Liver (tissue), 8 donors: ENCODE measurements at regions not wholly inside any gene's neighbourhood (a gene's known extent, or its start where the extent isn't known, plus 50 kb on each side); places are given as distances from the start of the nearest gene placed in this dataset.

ENCODE experiments used
- DNase-seq: peaks from one replicate; pipeline ENCODE4 v3.0.0-alpha.2; 2017; ENCODE audit warnings: low spot score
- H3K27ac ChIP-seq, 2 donors: one replicate each; pipeline ENCODE4 v1.7.0; 2013; ENCODE audit warnings: inconsistent platforms in 2 of 2, low read length in 2 of 2, control low read depth in 1 of 2, low read depth in 1 of 2, mild to moderate bottlenecking in 1 of 2
- H3K27me3 ChIP-seq, 4 donors: one replicate each; pipeline versions ENCODE4 v1.6.1 to v1.7.0; 2013; ENCODE audit warnings: low read length in 3 of 4, inconsistent platforms in 1 of 4, mild to moderate bottlenecking in 1 of 4, moderate library complexity in 1 of 4; ENCODE audit not compliant: control insufficient read depth in 4 of 4, insufficient read depth in 4 of 4
- H3K36me3 ChIP-seq, 4 donors: one replicate each; pipeline versions ENCODE4 v1.6.1 to v1.7.0; 2013; ENCODE audit warnings: low read length in 3 of 4, mild to moderate bottlenecking in 3 of 4, low read depth in 1 of 4, moderate library complexity in 1 of 4; ENCODE audit not compliant: control insufficient read depth in 4 of 4, insufficient read depth in 3 of 4
- H3K4me1 ChIP-seq, 4 donors: one replicate each; pipeline versions ENCODE4 v1.6.1 to v1.7.0; 2013; ENCODE audit warnings: low read length in 3 of 4, mild to moderate bottlenecking in 3 of 4, moderate library complexity in 1 of 4; ENCODE audit not compliant: control insufficient read depth in 4 of 4, insufficient read depth in 4 of 4
- H3K4me3 ChIP-seq, 3 donors: one replicate each; pipeline versions ENCODE4 v1.6.1 to v1.7.0; 2013; ENCODE audit warnings: low read length in 3 of 3, control low read depth in 1 of 3, low read depth in 1 of 3, mild to moderate bottlenecking in 1 of 3
- H3K9ac ChIP-seq, 2 donors: one replicate each; pipeline ENCODE4 v1.7.0; 2013; ENCODE audit warnings: low read length in 2 of 2, mild to moderate bottlenecking in 2 of 2, moderate library complexity in 2 of 2, control low read depth in 1 of 2, low read depth in 1 of 2
- H3K9me3 ChIP-seq, 4 donors: one replicate each; pipeline versions ENCODE4 v1.6.1 to v1.7.0; 2013; ENCODE audit warnings: low read length in 3 of 4; ENCODE audit not compliant: control insufficient read depth in 4 of 4
- EGR1 ChIP-seq, 2 donors: IDR thresholded peaks; 2 replicates each; pipeline ENCODE4 v1.6.1; 2016 to 2018; ENCODE audit warnings: antibody characterized with exemption in 2 of 2, low read depth in 2 of 2
- FOXA2 ChIP-seq: IDR thresholded peaks from 2 replicates; pipeline ENCODE4 v1.6.1; 2016; ENCODE audit warnings: antibody characterized with exemption
- HNF4G ChIP-seq: IDR thresholded peaks from 2 replicates; pipeline ENCODE4 v1.6.1; 2016; ENCODE audit warnings: antibody characterized with exemption
- RAD21 ChIP-seq, 2 donors: IDR thresholded peaks; 2 replicates each; pipeline ENCODE4 v1.6.1; 2016; ENCODE audit warnings: antibody characterized with exemption in 2 of 2, mild to moderate bottlenecking in 2 of 2
- RXRA ChIP-seq, 2 donors: IDR thresholded peaks; 2 replicates each; pipeline ENCODE4 v1.6.1; 2017 to 2018; ENCODE audit warnings: antibody characterized with exemption in 2 of 2, mild to moderate bottlenecking in 1 of 2
- SP1 ChIP-seq: IDR thresholded peaks from 2 replicates; pipeline ENCODE4 v1.6.1; 2018; ENCODE audit warnings: antibody characterized with exemption, mild to moderate bottlenecking
- YY1 ChIP-seq: IDR thresholded peaks from 2 replicates; pipeline ENCODE4 v1.6.1; 2016; ENCODE audit warnings: antibody characterized with exemption, mild to moderate bottlenecking
- WGBS: extraction: QIAGEN DNeasy Blood & Tissue Kit; methylation state at CpG from one replicate; pipeline ENCODE4 v1.1.7; 2013; 5-methylcytosine and 5-hydroxymethylcytosine counted together
- TF ChIP-seq, protein P1 (sequence below): IDR thresholded peaks from 2 replicates; pipeline ENCODE4 v1.6.1; 2016; ENCODE audit warnings: antibody characterized with exemption
- TF ChIP-seq, protein P2 (sequence below): IDR thresholded peaks from 2 replicates; pipeline ENCODE4 v1.6.1; 2016; ENCODE audit warnings: antibody characterized with exemption
- TF ChIP-seq, protein P3 (sequence below): fragments of 150-350 bp; IDR thresholded peaks from 2 replicates; pipeline ENCODE4 v1.5.1; 2017; ENCODE audit warnings: improper control_type of control experiment, low read depth, low read length; ENCODE audit not compliant: missing input control
- donor health status: healthy.
- donor health status: healthy.
- donor health status: healthy.
- donor health status: healthy.
- donor health status: healthy.

DNA sequence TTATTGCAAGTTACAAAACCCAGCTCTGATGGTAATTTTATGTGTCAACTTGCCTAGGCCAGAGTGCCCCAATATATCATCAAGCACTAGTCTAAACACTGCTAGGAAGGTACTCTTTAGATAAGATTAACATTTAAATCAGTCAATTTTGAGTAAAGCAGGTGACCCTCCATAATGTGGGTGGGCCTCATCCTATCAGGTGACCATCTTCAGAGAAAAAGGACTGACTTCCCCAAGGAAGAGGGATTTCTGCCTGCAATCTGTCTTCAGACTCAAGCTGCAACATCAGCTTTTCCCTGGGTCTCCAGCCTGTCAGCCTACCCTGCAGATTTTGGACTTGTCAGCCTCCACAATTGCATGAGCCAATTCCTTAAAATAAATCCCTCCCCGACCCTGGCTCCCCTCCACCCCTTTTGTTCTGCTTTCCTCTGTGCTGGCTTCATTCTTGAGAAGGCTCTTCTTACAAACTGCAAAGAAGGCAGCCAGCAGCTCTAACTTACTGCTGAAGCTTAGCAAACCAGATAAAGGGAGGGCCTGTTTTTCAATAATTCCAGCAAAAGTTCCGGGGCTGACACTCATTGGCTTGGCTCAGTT lies 56.4 kb upstream of the RUNX3 start (continued):
- TF ChIP-seq, protein P1, sequence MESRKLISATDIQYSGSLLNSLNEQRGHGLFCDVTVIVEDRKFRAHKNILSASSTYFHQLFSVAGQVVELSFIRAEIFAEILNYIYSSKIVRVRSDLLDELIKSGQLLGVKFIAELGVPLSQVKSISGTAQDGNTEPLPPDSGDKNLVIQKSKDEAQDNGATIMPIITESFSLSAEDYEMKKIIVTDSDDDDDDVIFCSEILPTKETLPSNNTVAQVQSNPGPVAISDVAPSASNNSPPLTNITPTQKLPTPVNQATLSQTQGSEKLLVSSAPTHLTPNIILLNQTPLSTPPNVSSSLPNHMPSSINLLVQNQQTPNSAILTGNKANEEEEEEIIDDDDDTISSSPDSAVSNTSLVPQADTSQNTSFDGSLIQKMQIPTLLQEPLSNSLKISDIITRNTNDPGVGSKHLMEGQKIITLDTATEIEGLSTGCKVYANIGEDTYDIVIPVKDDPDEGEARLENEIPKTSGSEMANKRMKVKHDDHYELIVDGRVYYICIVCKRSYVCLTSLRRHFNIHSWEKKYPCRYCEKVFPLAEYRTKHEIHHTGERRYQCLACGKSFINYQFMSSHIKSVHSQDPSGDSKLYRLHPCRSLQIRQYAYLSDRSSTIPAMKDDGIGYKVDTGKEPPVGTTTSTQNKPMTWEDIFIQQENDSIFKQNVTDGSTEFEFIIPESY, result no peak

DNA sequence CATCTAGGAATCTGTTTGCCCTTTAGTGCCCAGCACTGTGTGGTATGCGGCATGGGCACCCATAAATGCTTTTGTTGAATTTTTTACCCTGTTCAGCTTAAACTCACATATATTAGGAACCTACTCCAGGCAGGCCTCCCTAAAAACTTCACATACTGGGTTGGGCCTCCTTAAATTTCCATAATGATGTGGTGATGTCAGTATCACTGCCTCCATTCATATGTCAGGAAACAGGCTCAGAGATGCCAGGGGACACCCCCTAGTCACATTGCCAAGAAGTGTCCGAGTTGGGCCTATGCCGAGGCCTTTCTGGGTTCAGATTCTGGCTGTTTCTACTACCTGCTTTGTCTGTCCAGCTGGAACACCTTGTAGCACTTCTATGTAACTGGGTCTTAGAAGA lies 55.7 kb upstream of the RUNX3 start:
- Histone ChIP-seq H3K4me1 (no peaks in the 10 kb centered on the region), H3K9me3 (no peaks in the 10 kb centered on the region), H3K27ac (no peak overlapping the region), H3K27me3 (no peaks in the 10 kb centered on the region), H3K36me3 (no peaks in the 10 kb centered on the region), H3K4me3 (no peak overlapping the region), H3K9ac (no peak overlapping the region)
- TF ChIP-seq RXRA (IDR thresholded peaks at IDR 0.05), result no peak
- no peak for TF ChIP-seq RAD21 (IDR thresholded peaks at IDR 0.05)
- TF ChIP-seq HNF4G, result no peak
- TF ChIP-seq FOXA2, result no peak
- TF ChIP-seq, protein P2, sequence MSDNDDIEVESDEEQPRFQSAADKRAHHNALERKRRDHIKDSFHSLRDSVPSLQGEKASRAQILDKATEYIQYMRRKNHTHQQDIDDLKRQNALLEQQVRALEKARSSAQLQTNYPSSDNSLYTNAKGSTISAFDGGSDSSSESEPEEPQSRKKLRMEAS, result no peak
- WGBS, result 95% methylated on average over 3 of the region's 3 CpGs
- no peak for DNase-seq

DNA sequence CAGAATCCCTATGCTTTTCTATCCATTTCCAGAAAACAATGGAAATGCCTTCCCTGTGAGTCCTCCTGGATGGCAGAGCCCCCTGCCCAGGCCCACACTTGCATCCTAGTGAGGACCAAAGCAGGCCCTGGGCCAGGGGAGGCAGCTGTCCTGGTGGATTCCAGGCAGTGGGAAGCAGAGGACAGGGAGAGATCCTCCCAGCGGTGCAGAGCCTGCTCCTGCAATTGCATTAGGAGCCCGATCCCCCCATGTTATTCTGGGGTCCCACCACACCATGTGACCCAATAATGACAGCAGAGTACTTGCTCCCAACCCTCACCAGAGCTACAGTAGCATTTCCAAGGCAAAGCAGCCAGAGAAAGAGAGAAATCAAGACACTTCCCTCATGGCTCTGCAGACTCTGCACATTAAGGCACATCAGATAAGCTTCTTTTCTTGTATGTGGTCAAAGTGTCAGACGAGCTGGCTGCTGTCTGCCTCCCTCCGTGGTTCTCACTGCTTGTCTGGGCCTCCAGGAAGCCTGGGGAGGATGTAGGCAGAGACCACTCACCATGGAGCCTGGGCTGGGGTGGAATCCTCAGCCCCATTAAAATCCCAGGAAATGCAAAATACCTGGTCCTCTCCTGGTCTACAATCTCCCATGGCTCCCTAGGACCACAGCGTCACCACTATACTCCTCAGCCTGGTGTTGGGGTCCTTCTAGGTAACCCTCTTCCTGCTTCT lies 54.9 kb upstream of the RUNX3 start:
- WGBS, result 70% methylated on average over 5 of the region's 5 CpGs
- TF ChIP-seq, protein P3, sequence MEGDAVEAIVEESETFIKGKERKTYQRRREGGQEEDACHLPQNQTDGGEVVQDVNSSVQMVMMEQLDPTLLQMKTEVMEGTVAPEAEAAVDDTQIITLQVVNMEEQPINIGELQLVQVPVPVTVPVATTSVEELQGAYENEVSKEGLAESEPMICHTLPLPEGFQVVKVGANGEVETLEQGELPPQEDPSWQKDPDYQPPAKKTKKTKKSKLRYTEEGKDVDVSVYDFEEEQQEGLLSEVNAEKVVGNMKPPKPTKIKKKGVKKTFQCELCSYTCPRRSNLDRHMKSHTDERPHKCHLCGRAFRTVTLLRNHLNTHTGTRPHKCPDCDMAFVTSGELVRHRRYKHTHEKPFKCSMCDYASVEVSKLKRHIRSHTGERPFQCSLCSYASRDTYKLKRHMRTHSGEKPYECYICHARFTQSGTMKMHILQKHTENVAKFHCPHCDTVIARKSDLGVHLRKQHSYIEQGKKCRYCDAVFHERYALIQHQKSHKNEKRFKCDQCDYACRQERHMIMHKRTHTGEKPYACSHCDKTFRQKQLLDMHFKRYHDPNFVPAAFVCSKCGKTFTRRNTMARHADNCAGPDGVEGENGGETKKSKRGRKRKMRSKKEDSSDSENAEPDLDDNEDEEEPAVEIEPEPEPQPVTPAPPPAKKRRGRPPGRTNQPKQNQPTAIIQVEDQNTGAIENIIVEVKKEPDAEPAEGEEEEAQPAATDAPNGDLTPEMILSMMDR, result no peak
- TF ChIP-seq, protein P2, result no peak
- TF ChIP-seq FOXA2 (no peak), EGR1 (IDR thresholded peaks at IDR 0.05; ENCODE audit: low read depth in 2 of 2) (no peak), SP1 (no peak), YY1 (no peak), RAD21 (IDR thresholded peaks at IDR 0.05) (no peak)
- TF ChIP-seq, protein P1, result no peak
- no peaks in the 10 kb centered on the region for H3K4me1 ChIP-seq

More for the DNA sequence above, 54.9 kb upstream of the RUNX3 start:
- Histone ChIP-seq H3K9me3 (no peaks in the 10 kb centered on the region), H3K36me3 (no peaks in the 10 kb centered on the region), H3K4me3 (no peak overlapping the region), H3K27me3 (no peaks in the 10 kb centered on the region), H3K27ac (no peak overlapping the region), H3K9ac (no peak overlapping the region)
- no peak for DNase-seq
